ENCODE measurements at regions not wholly inside any gene's neighbourhood (a gene's known extent, or its start where the extent isn't known, plus 50 kb on each side); places are given as distances from the start of the nearest gene placed in this dataset.

- DNase-seq: no peak
Observed at GRCh38 chr3:31482493-31483200, 50.1 kb upstream of the STT3B start.
